H9 (cell line): ENCODE measurements at regions not wholly inside any gene's neighbourhood (a gene's known extent, or its start where the extent isn't known, plus 50 kb on each side); places are given as distances from the start of the nearest gene placed in this dataset.

ENCODE experiments used
- DNase-seq: peaks from one replicate; pipeline ENCODE4 v3.0.0-alpha.2; 2017
- H2AFZ ChIP-seq: one replicate; pipeline ENCODE4 v1.6.1; 2013; ENCODE audit warnings: mild to moderate bottlenecking, low read length, control low read depth, moderate library complexity
- H2AK5ac ChIP-seq: 2 replicates; pipeline ENCODE4 v1.6.1; 2013; ENCODE audit warnings: low read length, control low read depth, mixed read lengths; ENCODE audit not compliant: insufficient read length
- H2BK120ac ChIP-seq: one replicate; pipeline ENCODE4 v1.6.1; 2013; ENCODE audit warnings: low read depth, mild to moderate bottlenecking, low read length, control low read depth, inconsistent platforms; ENCODE audit not compliant: poor library complexity, severe bottlenecking
- H2BK12ac ChIP-seq: 2 replicates; pipeline ENCODE4 v1.6.1; 2013; ENCODE audit warnings: low read length, control low read depth, mixed read lengths, low read depth; ENCODE audit not compliant: insufficient read length
- H2BK15ac ChIP-seq: 2 replicates; pipeline ENCODE4 v1.6.1; 2013; ENCODE audit warnings: low read depth, low read length, control low read depth
- H2BK20ac ChIP-seq: one replicate; pipeline ENCODE4 v1.6.1; 2013; ENCODE audit warnings: low read depth, mild to moderate bottlenecking, low read length, control low read depth, inconsistent platforms; ENCODE audit not compliant: poor library complexity, severe bottlenecking
- H2BK5ac ChIP-seq: 2 replicates; pipeline ENCODE4 v1.6.1; 2013; ENCODE audit warnings: low read length, control low read depth, mixed read lengths; ENCODE audit not compliant: insufficient read length
- H3K14ac ChIP-seq: 2 replicates; pipeline ENCODE4 v1.6.1; 2013; ENCODE audit warnings: low read length, control low read depth; ENCODE audit not compliant: insufficient read depth
- H3K18ac ChIP-seq: 2 replicates; pipeline ENCODE4 v1.6.1; 2013; ENCODE audit warnings: low read depth, mild to moderate bottlenecking, mixed read lengths, low read length, control low read depth; ENCODE audit not compliant: insufficient read length
- H3K23ac ChIP-seq: 2 replicates; pipeline ENCODE4 v1.6.1; 2013; ENCODE audit warnings: low read length, control low read depth, mixed read lengths, low read depth; ENCODE audit not compliant: insufficient read length
- H3K23me2 ChIP-seq: 2 replicates; pipeline ENCODE4 v1.6.1; 2013; ENCODE audit warnings: low read depth, mild to moderate bottlenecking, mixed read lengths, low read length, control low read depth; ENCODE audit not compliant: insufficient read length, poor library complexity, severe bottlenecking
- H3K27ac ChIP-seq: 2 replicates; pipeline ENCODE4 v1.5.1; 2013; ENCODE audit warnings: low read length, control low read depth, mixed read lengths, low read depth; ENCODE audit not compliant: insufficient read length
- H3K27me3 ChIP-seq: 2 replicates; pipeline ENCODE4 v1.6.1; 2013; ENCODE audit warnings: low read length, control low read depth, inconsistent platforms; ENCODE audit not compliant: insufficient read depth
- H3K4ac ChIP-seq: 2 replicates; pipeline ENCODE4 v1.6.1; 2013; ENCODE audit warnings: low read depth, mild to moderate bottlenecking, control low read depth, inconsistent platforms, low read length, moderate library complexity
- H3K4me1 ChIP-seq: 2 replicates; pipeline ENCODE4 v1.6.1; 2013; ENCODE audit warnings: low read length, control low read depth, inconsistent platforms; ENCODE audit not compliant: insufficient read depth
- H3K4me2 ChIP-seq: 2 replicates; pipeline ENCODE4 v1.6.1; 2013; ENCODE audit warnings: low read length, control low read depth, mixed read lengths; ENCODE audit not compliant: insufficient read length, insufficient read depth
- H3K56ac ChIP-seq: 2 replicates; pipeline ENCODE4 v1.6.1; 2013; ENCODE audit warnings: low read depth, mild to moderate bottlenecking, mixed read lengths, low read length, control low read depth; ENCODE audit not compliant: insufficient read length
- H3K79me1 ChIP-seq: 2 replicates; pipeline ENCODE4 v1.6.1; 2013; ENCODE audit warnings: low read depth, mild to moderate bottlenecking, moderate library complexity, low read length, control low read depth, inconsistent platforms; ENCODE audit not compliant: insufficient read depth, poor library complexity, severe bottlenecking
- H3K79me2 ChIP-seq: 2 replicates; pipeline ENCODE4 v1.6.1; 2013; ENCODE audit warnings: low read length, control low read depth, inconsistent platforms; ENCODE audit not compliant: insufficient read depth
- H3K9ac ChIP-seq: 2 replicates; pipeline ENCODE4 v1.6.1; 2013; ENCODE audit warnings: low read length, control low read depth, mixed read lengths; ENCODE audit not compliant: insufficient read length; ENCODE audit errors: extremely low read depth
- H3K9me3 ChIP-seq: one replicate; pipeline ENCODE4 v1.6.1; 2013; ENCODE audit warnings: low read depth, low read length, inconsistent platforms; ENCODE audit not compliant: control insufficient read depth
- H3T11ph ChIP-seq: one replicate; pipeline ENCODE4 v1.6.1; 2013; ENCODE audit warnings: mild to moderate bottlenecking, low read length, control low read depth, inconsistent platforms
- H4K20me1 ChIP-seq: one replicate; pipeline ENCODE4 v1.6.1; 2013; ENCODE audit not compliant: control insufficient read depth, insufficient read length, insufficient read depth
- H4K5ac ChIP-seq: 2 replicates; pipeline ENCODE4 v1.6.1; 2013; ENCODE audit warnings: low read depth, mild to moderate bottlenecking, mixed read lengths, low read length, control low read depth; ENCODE audit not compliant: insufficient read length
- H4K8ac ChIP-seq: replicated peaks from 2 replicates; pipeline ENCODE4 v1.6.1; 2013; ENCODE audit warnings: low read length, control low read depth, mixed read lengths, low read depth; ENCODE audit not compliant: insufficient read length
- H4K91ac ChIP-seq: 2 replicates; pipeline ENCODE4 v1.6.1; 2013; ENCODE audit warnings: low read depth, mild to moderate bottlenecking, moderate library complexity, mixed read lengths, low read length, control low read depth; ENCODE audit not compliant: insufficient read length
- H3K27ac Mint-ChIP-seq, 3 experiments: 2 replicates in 2 of 3; 3 replicates in 1 of 3; pipeline ENCODE4 v1.8.0; 2020 to 2021; ENCODE audit warnings: mixed read lengths in 3 of 3, mild to moderate bottlenecking in 1 of 3, moderate library complexity in 1 of 3
- H3K27me3 Mint-ChIP-seq: 2 replicates; pipeline ENCODE4 v1.8.0; 2021; ENCODE audit warnings: low read depth, mild to moderate bottlenecking, moderate library complexity, mixed read lengths
- H3K36me3 Mint-ChIP-seq, 3 experiments: 2 replicates in 2 of 3; 3 replicates in 1 of 3; pipeline ENCODE4 v1.8.0; 2020 to 2021; ENCODE audit warnings: low read depth in 3 of 3, mixed read lengths in 3 of 3; ENCODE audit not compliant: insufficient read depth in 1 of 3
- H3K4me1 Mint-ChIP-seq, 2 experiments: 2 replicates each; pipeline ENCODE4 v1.8.0; 2020; ENCODE audit warnings: mixed read lengths in 2 of 2
- H3K4me3 Mint-ChIP-seq, 2 experiments: 2 replicates in 1 of 2; 3 replicates in 1 of 2; pipeline ENCODE4 v1.8.0; 2020 to 2021; ENCODE audit warnings: mild to moderate bottlenecking in 2 of 2, mixed read lengths in 2 of 2, moderate library complexity in 1 of 2
- H3K9me3 Mint-ChIP-seq, 2 experiments: 2 replicates in 1 of 2; 3 replicates in 1 of 2; pipeline ENCODE4 v1.8.0; 2020; ENCODE audit warnings: mild to moderate bottlenecking in 2 of 2, mixed read lengths in 2 of 2, moderate library complexity in 1 of 2
- CTCF ChIP-seq: fragments of 200-600 bp; sonication (generic); conservative IDR thresholded peaks from 3 replicates; pipeline ENCODE4 v1.8.0; 2021; ENCODE audit warnings: antibody characterized with exemption, mild to moderate bottlenecking
- WGBS: extraction: QIAGEN DNeasy Blood & Tissue Kit; methylation state at CpG from one replicate; pipeline ENCODE4 v1.1.7; 2013; ENCODE audit warnings: missing lambda C conversion rate, low lambda C conversion rate, mixed read lengths; ENCODE audit not compliant: insufficient read length; ENCODE audit errors: extremely low coverage; 5-methylcytosine and 5-hydroxymethylcytosine counted together

DNA sequence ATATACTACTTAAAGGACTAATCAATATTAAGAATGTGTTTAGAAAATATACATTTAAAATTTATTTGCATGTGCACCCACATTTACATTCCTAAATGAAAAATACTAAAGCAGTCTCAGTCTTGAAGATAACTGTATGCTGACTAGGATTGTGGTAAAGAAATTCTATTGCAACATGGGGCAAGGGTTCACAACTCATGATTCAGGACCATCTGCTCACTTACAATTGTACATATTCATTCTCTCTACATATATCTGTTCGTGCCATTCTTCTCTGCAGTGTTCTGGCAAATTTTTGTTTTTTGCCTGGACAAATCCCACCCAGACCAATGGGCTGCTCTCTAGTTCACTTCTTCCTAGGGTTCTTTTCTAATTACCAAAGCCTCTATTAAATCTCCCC lies 417.2 kb upstream of the NOVA1 start:
- Histone ChIP-seq H4K5ac (no peak overlapping the region), H3K18ac (no peak overlapping the region), H2AFZ (no peak overlapping the region), H2BK5ac (no peak overlapping the region), H3K27ac (no peak overlapping the region), H3K9me3 (no peaks in the 10 kb centered on the region), H2AK5ac (no peak overlapping the region), H2BK15ac (no peak overlapping the region), H2BK12ac (no peak overlapping the region), H3K23me2 (no peaks in the 10 kb centered on the region), H4K20me1 (no peaks in the 10 kb centered on the region), H2BK20ac (no peak overlapping the region), H3K4ac (no peak overlapping the region), H3K56ac (no peak overlapping the region), H3K9ac (no peak overlapping the region), H3K23ac (no peak overlapping the region), H4K91ac (no peak overlapping the region), H2BK120ac (no peak overlapping the region), H3K14ac (no peak overlapping the region), H3K4me1 (no peaks in the 10 kb centered on the region), H3K79me1 (no peaks in the 10 kb centered on the region), H3K4me2 (no peak overlapping the region), H3K27me3 (no peaks in the 10 kb centered on the region), H4K8ac (no peak overlapping the region), H3T11ph (no peak overlapping the region), H3K79me2 (no peaks in the 10 kb centered on the region)
- no peak for DNase-seq
- Mint-ChIP-seq H3K4me1 (no peaks in the 10 kb centered on the region), H3K9me3 (no peaks in the 10 kb centered on the region; a peak in 1 of 5 replicates), H3K27ac (no peak overlapping the region), H3K4me3 (no peak overlapping the region), H3K27me3 (no peaks in the 10 kb centered on the region), H3K36me3 (no peaks in the 10 kb centered on the region)
- no peak for TF ChIP-seq CTCF
- WGBS = no CpG with 5 or more reads among the region's 1 CpG
